RWPE2 (cell line): ENCODE measurements at regions not wholly inside any gene's neighbourhood (a gene's known extent, or its start where the extent isn't known, plus 50 kb on each side); places are given as distances from the start of the nearest gene placed in this dataset.

Experiments used
- ATAC-seq: fragments of 200-7000 bp; cut with Tn5 transposase; 3 replicates; pipeline ENCODE4 v1.9.1; 2021; ENCODE audit warnings: low read depth
- DNase-seq: peaks from one replicate; pipeline ENCODE4 v3.0.0-alpha.2; 2020; ENCODE audit warnings: low spot score
- H3K27ac ChIP-seq: fragments of 450-650 bp; 2 replicates; pipeline ENCODE4 v1.5.1; 2017; ENCODE audit warnings: mild to moderate bottlenecking; ENCODE audit not compliant: poor library complexity, severe bottlenecking
- H3K27me3 ChIP-seq: fragments of 250-450 bp; sonication (Bioruptor Pico); 2 replicates; pipeline ENCODE4 v1.5.1; 2021; ENCODE audit warnings: mild to moderate bottlenecking, moderate library complexity; ENCODE audit not compliant: insufficient read depth, poor library complexity, severe bottlenecking
- H3K36me3 ChIP-seq: fragments of 250-450 bp; sonication (Bioruptor Pico); 2 replicates; pipeline ENCODE4 v1.5.1; 2020; ENCODE audit warnings: low read depth, mild to moderate bottlenecking, moderate library complexity
- H3K4me1 ChIP-seq: fragments of 250-450 bp; sonication (Bioruptor Pico); 2 replicates; pipeline ENCODE4 v1.5.1; 2021; ENCODE audit warnings: mild to moderate bottlenecking, moderate library complexity; ENCODE audit not compliant: insufficient read depth, poor library complexity, severe bottlenecking
- H3K4me3 ChIP-seq: fragments of 250-450 bp; sonication (Bioruptor Pico); 2 replicates; pipeline ENCODE4 v1.5.1; 2021; ENCODE audit warnings: mild to moderate bottlenecking, moderate library complexity; ENCODE audit not compliant: severe bottlenecking
- H3K9me3 ChIP-seq: fragments of 250-450 bp; sonication (Bioruptor Pico); 2 replicates; pipeline ENCODE4 v1.5.1; 2021; ENCODE audit warnings: mild to moderate bottlenecking, moderate library complexity; ENCODE audit not compliant: severe bottlenecking
- CTCF ChIP-seq: fragments of 450-650 bp; IDR thresholded peaks from one replicate; pipeline ENCODE4 v1.5.1; 2017; ENCODE audit warnings: mild to moderate bottlenecking, moderate library complexity; ENCODE audit not compliant: poor library complexity, severe bottlenecking

- no peak for ATAC-seq
- no peak for TF ChIP-seq CTCF
- DNase-seq: no peak
- Histone ChIP-seq H3K36me3 (no peaks in the 10 kb centered on the region), H3K27me3 (no peaks in the 10 kb centered on the region), H3K4me3 (no peak overlapping the region), H3K4me1 (peaks cover 4% of the 10 kb centered on the region), H3K9me3 (no peaks in the 10 kb centered on the region), H3K27ac (no peak overlapping the region)
Observed at GRCh38 chr3:150218841-150219240, 189.3 kb upstream of the TSC22D2 start.

GRCh38 chr3:150218236-150218635 is 189.9 kb upstream of the TSC22D2 start:
- no peak for ATAC-seq

GRCh38 chr3:150217691-150218090 is 190.4 kb upstream of the TSC22D2 start:
- no peak for ATAC-seq
- DNase-seq: no peak

More at GRCh38 chr3:150218236-150218635, 189.9 kb upstream of the TSC22D2 start:
- H3K27ac ChIP-seq: no peak overlapping the region
- H3K4me1 ChIP-seq: peaks cover 4% of the 10 kb centered on the region
- no peaks in the 10 kb centered on the region for H3K36me3 ChIP-seq
- H3K9me3 ChIP-seq: no peaks in the 10 kb centered on the region
- DNase-seq: no peak
- H3K4me3 ChIP-seq: no peak overlapping the region
- TF ChIP-seq CTCF: no peak
- H3K27me3 ChIP-seq: no peaks in the 10 kb centered on the region

GRCh38 chr3:150216866-150217600 is 191.1 kb upstream of the TSC22D2 start:
- ATAC-seq (no peak), DNase-seq (no peak)
- Histone ChIP-seq H3K27me3 (no peaks in the 10 kb centered on the region), H3K4me1 (peaks cover 4% of the 10 kb centered on the region), H3K27ac (no peak overlapping the region), H3K4me3 (no peak overlapping the region), H3K9me3 (no peaks in the 10 kb centered on the region), H3K36me3 (no peaks in the 10 kb centered on the region)
- TF ChIP-seq CTCF: no peak

More at GRCh38 chr3:150217691-150218090, 190.4 kb upstream of the TSC22D2 start:
- TF ChIP-seq CTCF: no peak
- no peak overlapping the region for H3K4me3 ChIP-seq
- H3K36me3 ChIP-seq: no peaks in the 10 kb centered on the region
- H3K4me1 ChIP-seq: peaks cover 4% of the 10 kb centered on the region
- no peaks in the 10 kb centered on the region for H3K27me3 ChIP-seq
- no peaks in the 10 kb centered on the region for H3K9me3 ChIP-seq
- no peak overlapping the region for H3K27ac ChIP-seq

GRCh38 chr3:150216041-150216811 is 191.9 kb upstream of the TSC22D2 start:
- no peaks in the 10 kb centered on the region for H3K9me3 ChIP-seq
- DNase-seq (no peak), ATAC-seq (peak; percentile 52; the same call in 2 of the 3 replicates)
- TF ChIP-seq CTCF: no peak
- no peaks in the 10 kb centered on the region for H3K36me3 ChIP-seq
- H3K4me1 ChIP-seq: peaks cover 4% of the 10 kb centered on the region
- no peak overlapping the region for H3K4me3 ChIP-seq
- no peak overlapping the region for H3K27ac ChIP-seq
- H3K27me3 ChIP-seq: no peaks in the 10 kb centered on the region
